ENCODE measurements at regions not wholly inside any gene's neighbourhood (a gene's known extent, or its start where the extent isn't known, plus 50 kb on each side); places are given as distances from the start of the nearest gene placed in this dataset.
"Not testable (repeated sequence)": the region's sequence is repeated elsewhere in the genome, so short reads cannot be mapped to it uniquely, and the experiment has no call there.

- intact Hi-C loops (cut with DNase I); DNase-seq: not testable (repeated sequence)
Measured at GRCh38 chr15:44848859-44849258, 107.6 kb upstream of the TERB2 start.

DNA sequence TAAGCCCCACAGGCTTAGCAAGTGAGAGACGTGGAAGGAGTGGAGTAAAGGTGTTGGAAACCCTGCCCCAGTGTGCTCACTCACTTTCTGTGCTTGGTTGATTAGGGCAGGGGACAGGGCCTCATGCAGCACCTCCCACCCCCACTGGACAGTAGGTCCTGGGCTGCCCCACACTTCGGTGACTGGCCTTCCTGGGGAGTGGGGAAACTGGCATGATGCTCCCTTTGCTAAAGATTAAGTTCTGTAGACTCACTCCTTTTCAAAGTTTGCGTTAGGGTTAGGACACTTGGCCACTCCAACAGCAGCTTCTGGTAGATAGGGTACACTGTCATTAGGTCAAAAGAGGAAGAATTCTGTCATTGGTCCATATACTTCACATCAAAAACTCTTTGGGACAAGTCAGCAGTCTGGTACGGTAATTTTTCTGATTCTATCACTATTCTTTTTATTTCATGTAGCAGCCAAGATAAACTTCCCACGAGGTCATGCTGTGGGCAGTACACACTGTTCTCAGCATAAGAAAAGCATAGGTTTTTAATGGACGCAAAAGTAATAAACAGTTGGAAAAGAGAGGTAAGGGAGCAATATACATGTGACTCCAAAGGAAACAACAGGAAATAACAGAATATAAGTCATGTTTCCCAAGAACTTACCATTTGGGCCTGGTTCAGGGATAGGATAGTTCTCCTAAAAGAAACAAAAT lies 106.6 kb upstream of the TERB2 start:
- intact Hi-C loops (cut with DNase I); DNase-seq: not testable (repeated sequence)

- peak in 5 of 10 donors; percentile 15 to 84 (median 52) for DNase-seq
- intact Hi-C loops (cut with DNase I), result not testable (repeated sequence)
Measured at GRCh38 chr15:44853304-44853950, 103.1 kb upstream of the TERB2 start.

DNA sequence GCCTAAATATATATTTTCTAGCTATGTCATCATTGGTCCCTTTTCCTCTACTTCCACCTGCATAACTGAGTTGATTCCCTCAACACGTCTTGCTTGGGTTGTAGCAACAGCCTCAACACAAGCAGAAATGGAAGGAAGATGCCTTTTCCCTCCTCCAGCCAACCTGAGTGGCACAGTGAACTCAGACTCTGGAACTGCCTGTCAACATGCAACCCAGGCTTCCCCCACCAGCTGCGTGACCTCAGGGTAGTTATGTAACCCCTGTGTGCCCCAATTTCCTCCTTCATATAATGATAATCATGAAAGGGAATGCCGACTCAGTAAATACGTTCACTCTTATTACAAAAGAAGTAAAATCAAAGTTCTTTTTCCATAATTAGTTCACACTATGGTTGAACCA lies 101.8 kb upstream of the TERB2 start:
- DNase-seq; intact Hi-C loops (cut with DNase I): not testable (repeated sequence)

GRCh38 chr15:44856284-44856683 lies 100.2 kb upstream of the TERB2 start:
- intact Hi-C loops (cut with DNase I); DNase-seq: not testable (repeated sequence)

- intact Hi-C loops (cut with DNase I), result not testable (repeated sequence)
Measured at GRCh38 chr15:44857164-44857710, 99.2 kb upstream of the TERB2 start.

DNA sequence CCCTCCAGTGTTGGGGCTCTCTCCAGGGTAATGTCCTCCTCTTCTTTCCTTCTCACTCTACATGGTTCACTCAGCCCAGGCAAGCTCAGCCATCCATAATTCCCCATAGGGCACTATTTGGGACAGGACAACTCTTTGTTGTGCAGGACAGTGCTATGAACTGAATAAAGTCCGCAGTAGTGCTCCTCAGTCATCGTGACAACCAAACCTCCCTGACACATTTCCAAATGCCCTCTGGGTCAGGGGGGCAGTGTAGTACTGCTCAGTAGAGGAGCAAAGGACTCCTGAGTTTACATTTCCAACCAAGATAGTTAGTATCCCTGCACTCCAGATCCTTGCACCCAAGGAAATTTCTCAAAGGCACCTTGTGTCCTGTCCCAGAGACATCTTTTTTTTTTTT lies 97.4 kb upstream of the TERB2 start:
- intact Hi-C loops (cut with DNase I); DNase-seq: not testable (repeated sequence)

More at GRCh38 chr15:44857164-44857710, 99.2 kb upstream of the TERB2 start:
- not testable (repeated sequence) for DNase-seq

- DNase-seq; intact Hi-C loops (cut with DNase I): not testable (repeated sequence)
Measured at GRCh38 chr15:44860168-44860567, 96.3 kb upstream of the TERB2 start.

DNA sequence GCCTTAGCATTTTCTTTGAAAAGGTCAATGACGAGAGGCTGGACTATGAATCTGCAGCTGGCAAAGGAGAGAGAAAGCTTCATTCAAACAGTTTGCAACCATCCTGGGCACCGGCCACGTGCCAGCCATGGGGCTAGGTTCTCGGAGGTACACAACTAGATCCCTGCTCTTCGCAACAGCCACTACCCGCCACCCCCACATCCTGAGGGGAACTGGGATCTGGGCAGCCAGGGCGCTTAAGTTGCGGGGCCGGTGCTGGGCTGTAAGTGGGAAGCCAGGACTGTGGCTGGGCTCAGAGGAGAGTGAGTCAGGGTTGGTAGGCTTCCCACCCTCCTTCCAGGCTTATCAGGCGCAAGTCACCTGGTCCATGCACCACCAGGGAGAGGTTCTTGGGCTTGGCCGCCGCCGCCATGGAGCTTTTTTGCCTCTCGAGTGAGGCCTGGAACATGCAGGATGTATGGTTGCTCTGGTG lies 95.0 kb upstream of the TERB2 start:
- intact Hi-C loops (cut with DNase I), result no loop called here
- peak in 1 of 10 donors; percentile 60 for DNase-seq

DNA sequence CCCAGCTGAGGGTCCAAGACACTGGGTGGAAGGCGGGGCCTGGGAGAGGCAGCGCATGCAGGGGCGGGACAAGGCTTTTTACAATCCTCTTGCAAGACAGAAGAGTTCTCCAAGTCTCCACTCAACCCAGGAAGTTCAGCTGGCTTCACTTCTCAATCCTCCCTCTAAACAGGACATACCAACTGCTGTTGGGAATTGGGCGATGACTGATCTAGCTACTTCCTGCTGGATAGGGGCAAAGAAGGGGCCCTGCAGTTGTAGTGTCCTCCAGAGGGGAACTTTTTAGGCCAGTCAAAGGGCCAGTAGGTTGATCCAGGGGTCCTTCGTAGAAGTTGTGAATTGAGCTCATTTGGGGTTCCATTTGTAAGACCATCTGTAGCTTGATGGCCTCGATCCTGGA lies 94.6 kb upstream of the TERB2 start:
- DNase-seq, result peak in 1 of 10 donors; percentile 73
- intact Hi-C loops (cut with DNase I), result no loop called here

DNA sequence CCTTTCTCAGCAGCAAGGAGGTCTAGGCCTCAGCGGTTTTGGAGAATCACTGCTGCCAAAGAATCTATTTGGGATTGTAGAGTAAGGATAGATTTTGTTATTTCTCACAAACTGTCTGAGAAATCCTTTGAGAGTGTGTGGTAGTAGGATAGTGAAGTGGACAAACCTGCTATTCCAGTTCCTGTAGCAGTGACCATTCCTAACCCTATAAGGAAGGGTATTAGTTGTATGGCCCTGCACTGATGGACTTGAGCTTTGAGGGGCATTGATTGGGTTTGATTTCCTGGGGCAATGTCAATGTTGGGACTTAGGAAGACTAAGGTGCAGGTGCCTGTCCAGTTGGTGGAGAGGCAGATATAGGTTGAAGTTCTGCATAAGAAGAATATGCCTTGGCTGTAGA lies 93.6 kb upstream of the TERB2 start:
- intact Hi-C loops (cut with DNase I), result not testable (repeated sequence)

DNA sequence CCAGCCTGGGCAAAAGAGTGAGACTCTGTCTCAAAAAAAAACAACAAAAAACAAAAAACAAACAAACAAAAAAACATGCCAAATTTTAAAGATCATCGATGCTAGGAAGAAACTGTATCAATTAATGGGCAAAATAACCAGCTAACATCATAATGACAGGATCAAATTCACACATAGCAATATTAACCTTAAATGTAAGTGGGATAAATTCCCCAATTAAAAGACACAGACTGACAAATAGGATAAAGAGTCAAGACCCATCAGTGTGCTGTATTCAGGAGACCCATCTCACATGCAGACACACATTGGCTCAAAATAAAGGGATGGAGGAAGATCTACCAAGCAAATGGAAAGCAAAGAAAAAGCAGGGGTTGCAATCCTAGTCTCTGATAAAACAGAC lies 88.4 kb upstream of the TERB2 start:
- intact Hi-C loops (cut with DNase I); DNase-seq: not testable (repeated sequence)

More for the DNA sequence above, 93.6 kb upstream of the TERB2 start:
- DNase-seq, result not testable (repeated sequence)

GRCh38 chr15:44870125-44870524 lies 86.4 kb upstream of the TERB2 start:
- intact Hi-C loops (cut with DNase I), result not testable (repeated sequence)

GRCh38 chr15:44873103-44873502 lies 83.4 kb upstream of the TERB2 start:
- intact Hi-C loops (cut with DNase I), result no loop called here
- DNase-seq, result no peak

More at GRCh38 chr15:44870125-44870524, 86.4 kb upstream of the TERB2 start:
- not testable (repeated sequence) for DNase-seq

GRCh38 chr15:44879066-44879465 lies 77.4 kb upstream of the TERB2 start:
- no peak for DNase-seq

GRCh38 chr15:44882499-44882968 lies 74.0 kb upstream of the TERB2 start:
- DNase-seq, result no peak
- intact Hi-C loops (cut with DNase I), result no loop called here

More at GRCh38 chr15:44879066-44879465, 77.4 kb upstream of the TERB2 start:
- intact Hi-C loops (cut with DNase I), result no loop called here

GRCh38 chr15:44883199-44883877 lies 73.1 kb upstream of the TERB2 start:
- intact Hi-C loops (cut with DNase I), result no loop called here
- DNase-seq, result no peak

GRCh38 chr15:44898890-44899651 lies 57.4 kb upstream of the TERB2 start:
- intact Hi-C loops (cut with DNase I); DNase-seq: not testable (repeated sequence)

- DNase-seq; intact Hi-C loops (cut with DNase I): not testable (repeated sequence)
Measured at GRCh38 chr15:44899775-44900174, 56.7 kb upstream of the TERB2 start.

DNA sequence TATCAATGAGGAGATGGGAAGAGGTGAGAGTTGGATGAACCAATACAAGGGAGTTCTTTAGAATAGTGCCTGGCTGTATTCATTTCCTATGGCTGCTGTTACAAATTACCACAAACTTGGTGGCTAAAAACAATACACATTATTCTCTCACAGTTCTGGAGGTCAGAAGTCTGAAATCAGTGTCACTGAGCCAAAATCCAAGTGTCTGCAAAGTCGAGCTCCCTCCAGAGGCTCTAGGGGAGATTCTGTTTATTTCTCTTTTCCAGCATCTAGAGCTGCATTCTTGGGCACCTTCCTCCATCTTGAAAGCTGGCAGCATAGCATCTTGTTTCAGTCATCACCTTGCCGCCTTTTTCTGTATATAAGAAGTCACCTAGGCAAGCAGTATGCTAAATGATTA lies 55.7 kb upstream of the TERB2 start:
- intact Hi-C loops (cut with DNase I); DNase-seq: not testable (repeated sequence)

All from posterior cingulate gyrus (tissue), 11 donors.